GM12878 (cell line): ENCODE measurements at regions not wholly inside any gene's neighbourhood (a gene's known extent, or its start where the extent isn't known, plus 50 kb on each side); places are given as distances from the start of the nearest gene placed in this dataset.

ENCODE experiments used
- ATAC-seq: fragments of 200-7000 bp; cut with Tn5 transposase; 3 replicates; pipeline ENCODE4 v1.9.1; 2020; ENCODE audit warnings: mild to moderate bottlenecking, moderate library complexity
- BruUV-seq: library from RNA; stranded (reverse); fragments of 400-500 nt; replicated peaks from 2 replicates; lab custom pipeline; 2021; lab: Mats Ljungman, UMichigan
- CTCF ChIA-PET: fragments of 300-600 bp; sonication (Branson Sonifier 250); formaldehyde crosslinking; extraction: SDS; loops from one replicate; lab custom pipeline; 2021; ENCODE audit warnings: inconsistent platforms; lab: Yijun Ruan, JAX
- POLR2A ChIA-PET: fragments of 350-600 bp; formaldehyde crosslinking; extraction: SDS; loops from one replicate; lab custom pipeline; 2021; ENCODE audit warnings: inconsistent platforms; lab: Charles Lee
- RAD21 ChIA-PET: fragments of 300-600 bp; sonication (Branson Sonifier 250); formaldehyde crosslinking; loops from one replicate; lab custom pipeline; 2023; ENCODE audit warnings: antibody characterized with exemption; ENCODE audit not compliant: unreplicated experiment; lab: Charles Lee
- SMC1A ChIA-PET: fragments of 300-600 bp; sonication (Branson Sonifier 250); formaldehyde crosslinking; loops from one replicate; lab custom pipeline; 2023; ENCODE audit not compliant: unreplicated experiment, uncharacterized antibody; lab: Charles Lee
- DNase-seq: peaks from one replicate; pipeline ENCODE4 v3.0.0-alpha.2; 2011; ENCODE audit warnings: low read depth, low spot score
- FAIRE-seq: peaks from 3 replicates; lab custom pipeline; 2011; peaks lifted over from hg19 to GRCh38; lab: Jason Lieb, UNC
- H2AFZ ChIP-seq: 2 replicates; pipeline ENCODE4 v1.6.0; 2011; ENCODE audit warnings: low read depth, low read length, control low read depth; ENCODE audit not compliant: control insufficient read depth
- H3K27ac ChIP-seq: 2 replicates; pipeline ENCODE4 v1.5.1; 2011; ENCODE audit warnings: control low read depth; ENCODE audit not compliant: control insufficient read depth, insufficient read depth
- H3K27me3 ChIP-seq, 2 experiments: replicated peaks in 1 of 2; 2 replicates each; pipeline versions ENCODE4 v1.6.0 to v1.6.1; 2011; ENCODE audit warnings: low read length in 1 of 2; ENCODE audit not compliant: control insufficient read depth in 2 of 2, insufficient read depth in 2 of 2
- H3K36me3 ChIP-seq, 2 experiments: 2 replicates each; pipeline ENCODE4 v1.5.1; 2011; ENCODE audit warnings: low read length in 1 of 2; ENCODE audit not compliant: control insufficient read depth in 2 of 2, insufficient read depth in 2 of 2
- H3K4me1 ChIP-seq: 2 replicates; pipeline ENCODE4 v1.6.1; 2011; ENCODE audit warnings: mild to moderate bottlenecking, low read length, moderate library complexity, mixed read lengths; ENCODE audit not compliant: control insufficient read depth, insufficient read depth
- H3K4me2 ChIP-seq: 2 replicates; pipeline ENCODE4 v1.6.0; 2011; ENCODE audit warnings: control low read depth; ENCODE audit not compliant: control insufficient read depth, insufficient read depth
- H3K4me3 ChIP-seq: fragments of 200-600 bp; sonication (generic); 2 replicates; pipeline ENCODE4 v1.5.1; 2016
- H3K79me2 ChIP-seq: 2 replicates; pipeline ENCODE4 v1.6.0; 2011; ENCODE audit warnings: low read length; ENCODE audit not compliant: control insufficient read depth, insufficient read depth
- H3K9ac ChIP-seq: 2 replicates; pipeline ENCODE4 v1.8.0; 2011; ENCODE audit warnings: low read length, control low read depth, mixed read lengths; ENCODE audit not compliant: control insufficient read depth, insufficient read depth
- H3K9me3 ChIP-seq: replicated peaks from 3 replicates; pipeline ENCODE4 v1.5.1; 2011; ENCODE audit warnings: mild to moderate bottlenecking, low read length; ENCODE audit not compliant: control insufficient read depth, insufficient read depth
- H4K20me1 ChIP-seq: 2 replicates; pipeline ENCODE4 v1.6.0; 2011; ENCODE audit not compliant: control insufficient read depth, insufficient read depth
- ASH2L ChIP-seq: fragments of 300-600, 200-600 bp; sonication (generic); IDR thresholded peaks from 2 replicates; pipeline ENCODE4 v1.6.1; 2017; ENCODE audit warnings: low read depth, mild to moderate bottlenecking, borderline replicate concordance
- CHD2 ChIP-seq: IDR thresholded peaks from 2 replicates; pipeline ENCODE4 v1.6.1; 2011; ENCODE audit warnings: low read depth, low read length, improper control_type of control experiment, borderline replicate concordance
- CREM ChIP-seq: IDR thresholded peaks from 2 replicates; pipeline ENCODE4 v1.6.1; 2014; ENCODE audit warnings: antibody characterized with exemption, low read depth
- E2F8 ChIP-seq: fragments of 450-650 bp; IDR thresholded peaks from 2 replicates; pipeline ENCODE4 v1.6.1; 2018; ENCODE audit warnings: mild to moderate bottlenecking, low read depth, moderate library complexity; ENCODE audit not compliant: partially characterized antibody
- ELK1 ChIP-seq: IDR thresholded peaks from 2 replicates; pipeline ENCODE4 v1.6.1; 2012; ENCODE audit warnings: low read depth, low read length, improper control_type of control experiment
- ETV6 ChIP-seq, 2 experiments: fragments of 450-650 bp in 1 of 2; IDR thresholded peaks in 1 of 2; conservative IDR thresholded peaks in 1 of 2; 2 replicates each; pipeline ENCODE4 v1.6.1; 2014; ENCODE audit warnings: antibody characterized with exemption in 1 of 2, borderline replicate concordance in 1 of 2, low read depth in 1 of 2, mild to moderate bottlenecking in 1 of 2, moderate library complexity in 1 of 2
- FOXM1 ChIP-seq: IDR thresholded peaks from 2 replicates; pipeline ENCODE4 v1.6.1; 2012; ENCODE audit warnings: low read depth, mild to moderate bottlenecking, inconsistent platforms, low read length, moderate library complexity
- IKZF2 ChIP-seq, 2 experiments: fragments of 450-650 bp; IDR thresholded peaks; 2 replicates each; pipeline ENCODE4 v1.6.1; 2017; ENCODE audit warnings: mild to moderate bottlenecking in 2 of 2, moderate library complexity in 2 of 2
- LARP7 ChIP-seq: fragments of 450-650 bp; IDR thresholded peaks from 2 replicates; pipeline ENCODE4 v1.6.1; 2017; ENCODE audit warnings: mild to moderate bottlenecking
- MTA2 ChIP-seq: fragments of 450-650 bp; IDR thresholded peaks from 2 replicates; pipeline ENCODE4 v1.6.1; 2016; ENCODE audit warnings: low read depth, mild to moderate bottlenecking, moderate library complexity
- NRF1 ChIP-seq: conservative IDR thresholded peaks from 2 replicates; pipeline ENCODE4 v1.6.1; 2011; ENCODE audit warnings: mild to moderate bottlenecking, low read depth, low read length, improper control_type of control experiment
- POU2F2 ChIP-seq: IDR thresholded peaks from 3 replicates; pipeline ENCODE4 v1.6.1; 2011; ENCODE audit warnings: low read depth, mild to moderate bottlenecking, low read length, borderline replicate concordance
- RB1 ChIP-seq: fragments of 450-650 bp; formaldehyde crosslinking; IDR thresholded peaks from 2 replicates; pipeline ENCODE4 v1.6.1; 2017; ENCODE audit warnings: mild to moderate bottlenecking, borderline replicate concordance
- RCOR1 ChIP-seq: conservative IDR thresholded peaks from 2 replicates; pipeline ENCODE4 v1.6.1; 2012; ENCODE audit warnings: low read depth, low read length, improper control_type of control experiment
- SMARCA5 ChIP-seq: fragments of 450-650 bp; IDR thresholded peaks from 2 replicates; pipeline ENCODE4 v1.6.1; 2017; ENCODE audit warnings: mild to moderate bottlenecking
- SP1 ChIP-seq: IDR thresholded peaks from one replicate; pipeline ENCODE4 v1.6.1; 2011; ENCODE audit warnings: low read depth, low read length
- TARDBP ChIP-seq: IDR thresholded peaks from 2 replicates; pipeline ENCODE4 v1.6.1; 2016; ENCODE audit warnings: borderline replicate concordance
- ZNF622 ChIP-seq: fragments of 450-650 bp; IDR thresholded peaks from 2 replicates; pipeline ENCODE4 v1.6.1; 2017; ENCODE audit warnings: mild to moderate bottlenecking, inconsistent platforms
- ZZZ3 ChIP-seq: IDR thresholded peaks from 2 replicates; pipeline ENCODE4 v1.6.1; 2011; ENCODE audit warnings: low read depth; ENCODE audit not compliant: control insufficient read depth, insufficient read length
- WGBS: methylation state at CpG from one replicate; pipeline ENCODE4 v1.1.6; 2016; ENCODE audit warnings: low lambda C conversion rate; ENCODE audit not compliant: insufficient replicate concordance, insufficient coverage; ENCODE audit errors: missing lambda C conversion rate; 5-methylcytosine and 5-hydroxymethylcytosine counted together
- in situ Hi-C: fragments of 300-500 bp; cut with MboI; formaldehyde crosslinking; loops from 9 replicates; pipeline ENCODE4 v1.14.3; 2018; ENCODE audit warnings: mixed read lengths
- intact Hi-C: fragments of 100-400 bp; cut with micrococcal nuclease; formaldehyde crosslinking; loops from one replicate; pipeline ENCODE4 v1.14.2; 2022; ENCODE audit not compliant: unreplicated experiment

- H3K4me2 ChIP-seq: no peak overlapping the region
- TF ChIP-seq FOXM1 (no peak), E2F8 (no peak), RCOR1 (no peak), ASH2L (no peak), ZNF622 (no peak), CHD2 (no peak), CREM (no peak), SP1 (no peak), MTA2 (no peak), ZZZ3 (no peak), LARP7 (no peak), ETV6 (conservative IDR thresholded peaks at IDR 0.05 in 1 of 2, IDR thresholded peaks at IDR 0.05 in 1 of 2; ENCODE audit: borderline replicate concordance in 1 of 2, low read depth in 1 of 2) (no peak), SMARCA5 (no peak), TARDBP (no peak), IKZF2 (IDR thresholded peaks at IDR 0.05) (no peak), ELK1 (no peak), RB1 (no peak), NRF1 (no peak), POU2F2 (no peak)
- DNase-seq (no peak), ATAC-seq (no peak), FAIRE-seq (no peak)
- intact Hi-C loops (no loop called here), in situ Hi-C loops (no loop called here)
- ChIA-PET CTCF (no interaction called here), RAD21 (no interaction called here), POLR2A (no interaction called here), SMC1A (no interaction called here)
- no peaks in the 10 kb centered on the region for H3K79me2 ChIP-seq
- H3K27me3 ChIP-seq: no peaks in the 10 kb centered on the region
- H3K9ac ChIP-seq: no peak overlapping the region
- H3K4me1 ChIP-seq: no peaks in the 10 kb centered on the region
- no TSS peak for BruUV-seq
- H4K20me1 ChIP-seq: no peaks in the 10 kb centered on the region
- H3K36me3 ChIP-seq: no peaks in the 10 kb centered on the region
- H2AFZ ChIP-seq: no peak overlapping the region
- no peaks in the 10 kb centered on the region for H3K9me3 ChIP-seq
- H3K4me3 ChIP-seq: no peak overlapping the region
- WGBS: 58% methylated on average over 9 of the region's 9 CpGs
- H3K27ac ChIP-seq: no peak overlapping the region
These were observed 201.8 kb upstream of the RMST start for GRCh38 chr12:97260786-97261185.
